Activated naive CD8-positive, alpha-beta T cell treated with anti-CD3 and anti-CD28 coated beads, Interleukin-2, amount 50 U/mL, for 24 hours (primary cell): ENCODE measurements at regions not wholly inside any gene's neighbourhood (a gene's known extent, or its start where the extent isn't known, plus 50 kb on each side); places are given as distances from the start of the nearest gene placed in this dataset.
"Not testable (repeated sequence)": the region's sequence is repeated elsewhere in the genome, so short reads cannot be mapped to it uniquely, and the experiment has no call there.

Experiments
- ATAC-seq: fragments of 150-1000 bp; cut with Tn5 transposase; one replicate; pipeline ENCODE4 v1.10.0; 2021
- DNase-seq: peaks from one replicate; pipeline ENCODE4 v3.0.0; 2021
- H3K27ac Mint-ChIP-seq: one replicate; pipeline ENCODE4 v1.8.0; 2021; ENCODE audit warnings: mild to moderate bottlenecking, mixed read lengths
- H3K27me3 Mint-ChIP-seq: one replicate; pipeline ENCODE4 v1.8.0; 2021; ENCODE audit warnings: mixed read lengths
- H3K36me3 Mint-ChIP-seq: one replicate; pipeline ENCODE4 v1.8.0; 2021; ENCODE audit warnings: low read depth, mixed read lengths
- H3K4me1 Mint-ChIP-seq: one replicate; pipeline ENCODE4 v1.8.0; 2021; ENCODE audit warnings: mixed read lengths
- H3K4me3 Mint-ChIP-seq: one replicate; pipeline ENCODE4 v1.8.0; 2021; ENCODE audit warnings: mild to moderate bottlenecking, moderate library complexity, mixed read lengths
- H3K9me3 Mint-ChIP-seq: one replicate; pipeline ENCODE4 v1.8.0; 2021; ENCODE audit warnings: mixed read lengths

DNA sequence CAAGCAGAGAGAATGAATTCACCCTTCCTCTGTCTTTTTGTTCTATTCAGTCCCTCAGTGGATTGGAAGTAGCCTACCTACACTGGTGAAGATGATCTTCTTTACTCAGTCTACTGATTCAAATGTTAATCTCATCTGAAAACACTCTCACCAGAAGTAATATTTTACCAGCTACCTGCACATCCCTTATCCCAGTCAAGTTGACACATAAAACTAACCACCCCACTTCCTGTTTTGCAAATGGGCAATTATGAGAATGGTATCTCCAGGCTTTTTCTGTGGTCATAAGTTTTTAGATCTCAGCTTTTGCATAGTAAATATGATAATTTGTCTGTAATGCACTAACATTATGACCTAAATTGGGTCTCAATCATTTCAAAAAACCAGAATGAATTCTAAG is 228.8 kb upstream of the ECI2 start:
- DNase-seq: no peak
- no peaks in the 10 kb centered on the region for H3K9me3 Mint-ChIP-seq
- peaks cover 2% of the 10 kb centered on the region for H3K4me1 Mint-ChIP-seq
- no peak for ATAC-seq
- H3K4me3 Mint-ChIP-seq: no peak overlapping the region
- H3K27me3 Mint-ChIP-seq: no peaks in the 10 kb centered on the region
- no peak overlapping the region for H3K27ac Mint-ChIP-seq
- no peaks in the 10 kb centered on the region for H3K36me3 Mint-ChIP-seq

DNA sequence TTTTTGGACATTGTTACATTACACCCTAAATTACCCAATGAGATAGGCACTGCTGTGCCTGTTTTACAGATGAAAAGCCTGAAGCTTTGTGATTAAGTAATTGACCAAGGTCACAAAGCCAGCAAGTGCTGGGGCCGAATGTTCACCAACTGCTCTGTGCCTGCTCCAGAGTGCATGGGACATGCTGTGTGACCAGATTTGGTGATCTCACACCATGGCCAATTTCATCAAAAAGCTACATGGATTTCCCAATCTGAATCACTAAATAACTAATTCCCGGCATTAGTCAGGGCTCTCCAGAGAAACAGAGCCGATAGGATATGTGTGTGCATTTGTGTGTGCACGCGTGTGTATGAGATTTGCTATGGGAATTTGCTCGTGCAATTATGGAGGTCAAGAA is 228.3 kb upstream of the ECI2 start:
- no peak for DNase-seq
- Mint-ChIP-seq H3K4me3 (no peak overlapping the region), H3K4me1 (peaks cover 2% of the 10 kb centered on the region), H3K36me3 (no peaks in the 10 kb centered on the region), H3K9me3 (no peaks in the 10 kb centered on the region), H3K27ac (no peak overlapping the region), H3K27me3 (no peaks in the 10 kb centered on the region)
- ATAC-seq: no peak

- H3K36me3 Mint-ChIP-seq: no peaks in the 10 kb centered on the region
- H3K27me3 Mint-ChIP-seq: peaks cover 3% of the 10 kb centered on the region
- no peak overlapping the region for H3K27ac Mint-ChIP-seq
- peaks cover 2% of the 10 kb centered on the region for H3K4me1 Mint-ChIP-seq
- no peak for ATAC-seq
- H3K4me3 Mint-ChIP-seq: no peak overlapping the region
- H3K9me3 Mint-ChIP-seq: peaks cover 4% of the 10 kb centered on the region
- DNase-seq: no peak
Observed at GRCh38 chr6:4362326-4362725, 227.0 kb upstream of the ECI2 start.

DNA sequence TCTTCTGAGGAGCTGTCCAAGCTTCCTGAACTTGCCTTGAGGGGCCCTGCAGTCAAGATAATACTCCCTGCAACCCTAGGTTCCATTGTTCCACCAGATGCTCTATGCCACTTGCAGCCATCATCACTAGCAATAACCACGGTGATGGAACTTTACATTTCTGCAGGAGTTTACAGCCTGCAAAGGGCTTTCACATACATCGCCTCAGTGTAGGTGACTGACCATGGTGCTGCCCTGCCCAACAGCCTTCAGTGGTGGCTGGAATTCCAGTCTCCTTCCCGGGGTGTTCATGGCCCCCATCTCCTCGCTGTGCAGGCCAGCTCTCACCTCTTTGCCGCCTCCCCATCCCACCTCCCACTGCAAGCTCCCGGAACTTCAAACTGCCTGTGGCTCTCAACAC is 225.5 kb upstream of the ECI2 start:
- H3K27me3 Mint-ChIP-seq: peaks cover 5% of the 10 kb centered on the region
- H3K27ac Mint-ChIP-seq: no peak overlapping the region
- DNase-seq: no peak
- H3K4me3 Mint-ChIP-seq: no peak overlapping the region
- H3K4me1 Mint-ChIP-seq: peaks cover 2% of the 10 kb centered on the region
- ATAC-seq: no peak
- no peaks in the 10 kb centered on the region for H3K36me3 Mint-ChIP-seq
- H3K9me3 Mint-ChIP-seq: peaks cover 5% of the 10 kb centered on the region

DNA sequence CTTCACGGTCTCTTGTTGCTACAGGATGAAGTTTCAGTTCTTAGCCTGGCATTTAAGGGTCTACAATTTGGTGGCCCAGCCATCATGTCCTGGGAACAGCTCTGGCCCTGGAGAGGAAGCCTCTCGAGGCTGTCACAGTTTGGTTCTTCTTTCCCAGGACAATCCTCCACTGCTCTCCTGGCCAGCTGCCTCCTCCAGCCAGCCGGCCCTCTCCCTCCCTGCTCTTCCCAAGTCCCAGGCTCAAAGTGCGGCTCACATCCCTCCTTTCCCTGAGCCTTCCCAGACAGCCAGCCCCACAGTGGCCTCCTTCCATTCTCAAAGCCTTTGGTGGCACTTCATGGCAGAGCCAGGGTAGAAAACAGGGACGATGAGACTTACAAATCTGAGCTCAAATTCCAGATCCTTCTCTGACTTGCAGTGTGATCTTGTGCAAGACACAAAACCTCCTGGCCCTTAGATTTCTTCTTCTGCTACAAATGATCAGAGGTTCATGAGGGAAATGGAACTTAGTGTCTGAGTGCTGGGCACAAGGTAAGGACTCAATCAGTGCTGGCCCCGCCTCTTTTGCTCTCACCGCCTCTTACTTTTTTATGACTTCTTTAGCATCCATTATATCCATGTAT is 223.8 kb upstream of the ECI2 start:
- H3K27me3 Mint-ChIP-seq: peaks cover 5% of the 10 kb centered on the region
- H3K4me3 Mint-ChIP-seq: no peak overlapping the region
- H3K9me3 Mint-ChIP-seq: peaks cover 5% of the 10 kb centered on the region
- H3K27ac Mint-ChIP-seq: no peak overlapping the region
- H3K4me1 Mint-ChIP-seq: peaks cover 2% of the 10 kb centered on the region
- no peaks in the 10 kb centered on the region for H3K36me3 Mint-ChIP-seq
- ATAC-seq: no peak
- no peak for DNase-seq

DNA sequence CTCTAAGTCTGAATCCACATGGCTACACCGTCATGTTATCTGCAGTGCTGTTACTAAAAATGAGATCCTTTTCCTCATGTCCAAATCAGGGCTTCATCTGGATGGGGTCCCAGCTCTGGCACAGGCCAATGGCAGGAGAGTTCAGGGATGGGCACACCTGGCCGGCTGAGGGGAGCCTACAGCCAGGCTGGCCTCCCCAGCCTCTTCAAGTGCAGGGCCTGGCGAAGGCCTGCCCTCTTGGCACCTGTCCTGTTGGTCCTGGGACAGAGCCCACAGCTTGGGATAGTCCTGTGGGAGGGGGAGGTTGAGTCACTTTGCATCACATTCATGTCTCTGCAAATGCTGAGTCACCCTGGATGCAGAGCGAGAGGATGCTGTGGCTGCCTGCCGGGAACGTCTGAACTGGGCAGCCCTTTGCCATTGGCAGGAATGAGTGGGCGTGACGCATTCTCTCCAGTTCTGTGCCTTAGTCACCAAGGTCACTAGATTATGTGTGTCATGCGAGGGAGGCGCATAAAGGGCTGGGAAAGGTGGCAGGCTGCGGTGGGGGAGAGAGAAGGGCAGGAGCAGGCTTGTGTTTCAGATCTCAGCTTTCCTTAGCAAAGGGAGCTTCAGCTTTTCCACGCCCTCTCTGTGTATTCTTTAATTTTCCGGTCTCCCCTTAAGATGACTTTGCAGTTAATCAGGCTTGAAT is 223.2 kb upstream of the ECI2 start:
- Mint-ChIP-seq H3K27ac (no peak overlapping the region), H3K4me3 (no peak overlapping the region), H3K36me3 (no peaks in the 10 kb centered on the region), H3K27me3 (peaks cover 9% of the 10 kb centered on the region), H3K9me3 (peaks cover 5% of the 10 kb centered on the region), H3K4me1 (no peaks in the 10 kb centered on the region)
- DNase-seq (peak; percentile 10), ATAC-seq (peak; percentile 65)

- not testable (repeated sequence) for H3K4me3 Mint-ChIP-seq, H3K27me3 Mint-ChIP-seq, H3K27ac Mint-ChIP-seq, H3K9me3 Mint-ChIP-seq, H3K36me3 Mint-ChIP-seq, DNase-seq, ATAC-seq, H3K4me1 Mint-ChIP-seq
Observed at GRCh38 chr6:4357660-4358152, 222.3 kb upstream of the ECI2 start.

DNA sequence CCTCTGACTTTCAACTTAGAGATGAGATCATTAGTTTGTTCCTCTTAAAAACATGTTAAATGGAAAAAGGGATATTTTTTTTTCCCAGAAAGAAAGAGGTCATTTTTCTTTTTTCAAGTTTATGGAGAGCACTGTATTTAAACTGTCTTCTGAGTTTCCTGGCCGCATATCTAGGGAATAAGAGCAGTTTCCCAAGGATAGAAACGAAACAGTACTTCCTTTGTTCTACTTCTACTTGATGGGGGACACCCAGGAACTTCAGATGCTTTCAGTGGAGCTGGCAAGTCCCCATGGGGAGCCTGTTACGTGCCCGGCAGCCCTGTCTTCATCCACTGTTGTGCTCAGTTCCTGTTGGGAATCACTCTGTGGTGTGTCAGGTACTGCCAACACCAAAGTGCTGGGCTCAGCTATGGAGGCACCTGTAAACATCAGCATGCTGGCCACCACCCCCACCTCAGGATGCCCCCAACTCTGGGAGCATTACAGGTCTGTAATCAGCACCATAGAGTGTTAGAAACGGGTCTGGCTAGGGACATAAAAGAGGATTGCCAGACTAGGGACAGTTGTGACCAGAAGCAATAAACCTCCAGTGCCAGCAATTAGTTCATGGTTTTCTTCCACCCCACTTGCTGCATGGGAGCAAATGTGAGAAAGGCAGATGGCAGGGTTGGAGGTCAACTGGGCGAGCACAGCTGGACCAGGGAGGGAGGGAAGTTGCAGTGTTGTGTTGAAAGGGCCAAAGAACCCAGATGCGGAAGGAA is 221.7 kb upstream of the ECI2 start:
- Mint-ChIP-seq H3K4me3 (no peak overlapping the region), H3K9me3 (peaks cover 5% of the 10 kb centered on the region), H3K36me3 (no peaks in the 10 kb centered on the region), H3K4me1 (no peaks in the 10 kb centered on the region), H3K27me3 (peaks cover 9% of the 10 kb centered on the region), H3K27ac (no peak overlapping the region)
- ATAC-seq (no peak), DNase-seq (no peak)

DNA sequence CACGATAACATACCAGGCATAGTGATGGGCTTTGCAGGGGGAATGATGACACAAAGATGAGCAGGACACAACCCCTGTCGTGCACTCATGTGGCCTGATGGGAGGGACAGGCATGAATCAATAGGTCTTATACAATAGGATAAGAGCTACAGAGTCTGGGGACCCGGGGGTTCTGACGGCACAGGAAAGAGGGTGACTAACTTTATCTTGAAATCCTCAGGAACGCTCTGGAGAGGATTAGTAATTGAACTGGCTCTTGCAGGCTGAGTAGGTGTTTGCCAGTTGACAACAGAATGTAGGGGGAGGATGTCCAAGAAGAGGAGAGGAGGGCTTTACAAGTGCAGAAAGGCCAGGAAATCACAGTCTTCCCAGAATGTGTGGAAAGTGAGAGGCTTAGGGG is 219.9 kb upstream of the ECI2 start:
- ATAC-seq: no peak
- Mint-ChIP-seq H3K9me3 (peaks cover 5% of the 10 kb centered on the region), H3K4me1 (no peaks in the 10 kb centered on the region), H3K27me3 (peaks cover 9% of the 10 kb centered on the region), H3K4me3 (no peak overlapping the region), H3K27ac (no peak overlapping the region), H3K36me3 (no peaks in the 10 kb centered on the region)
- DNase-seq: no peak

GRCh38 chr6:4354181-4354580 is 218.8 kb upstream of the ECI2 start:
- H3K27ac Mint-ChIP-seq: no peak overlapping the region
- H3K9me3 Mint-ChIP-seq: peaks cover 5% of the 10 kb centered on the region
- no peaks in the 10 kb centered on the region for H3K4me1 Mint-ChIP-seq
- H3K36me3 Mint-ChIP-seq: no peaks in the 10 kb centered on the region
- no peak for ATAC-seq
- H3K27me3 Mint-ChIP-seq: peaks cover 9% of the 10 kb centered on the region
- no peak overlapping the region for H3K4me3 Mint-ChIP-seq
- no peak for DNase-seq

DNA sequence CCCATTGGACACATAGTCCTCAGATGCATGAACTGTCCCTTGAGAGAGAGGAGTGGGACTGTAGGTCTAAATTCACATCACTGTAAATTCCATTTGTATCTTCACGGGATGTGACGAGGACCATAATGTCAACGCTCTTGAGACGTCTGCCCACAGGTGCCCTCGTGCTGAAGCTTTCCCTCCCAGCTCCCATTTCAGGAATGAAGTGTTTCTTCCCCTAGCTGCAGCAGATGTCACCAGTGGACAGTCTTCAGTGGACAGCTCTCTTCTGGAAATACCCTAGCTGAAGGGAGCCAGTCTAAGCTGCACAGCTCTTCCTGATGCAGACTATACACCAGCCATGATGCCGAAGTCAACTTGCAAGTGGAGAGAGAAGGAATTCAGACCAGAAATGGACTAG is 217.4 kb upstream of the ECI2 start:
- H3K4me3 Mint-ChIP-seq: no peak overlapping the region
- H3K36me3 Mint-ChIP-seq: no peaks in the 10 kb centered on the region
- H3K27ac Mint-ChIP-seq: no peak overlapping the region
- no peak for DNase-seq
- H3K4me1 Mint-ChIP-seq: no peaks in the 10 kb centered on the region
- no peak for ATAC-seq
- H3K9me3 Mint-ChIP-seq: peaks cover 5% of the 10 kb centered on the region
- H3K27me3 Mint-ChIP-seq: peaks cover 9% of the 10 kb centered on the region

GRCh38 chr6:4352322-4352669 is 216.9 kb upstream of the ECI2 start:
- Mint-ChIP-seq H3K9me3 (peaks cover under 1% of the 10 kb centered on the region), H3K4me1 (no peaks in the 10 kb centered on the region), H3K4me3 (no peak overlapping the region), H3K27me3 (peaks cover 6% of the 10 kb centered on the region), H3K36me3 (no peaks in the 10 kb centered on the region), H3K27ac (no peak overlapping the region)
- ATAC-seq (no peak), DNase-seq (no peak)

- DNase-seq (no peak), ATAC-seq (no peak)
- Mint-ChIP-seq H3K27ac (no peak overlapping the region), H3K27me3 (peaks cover 6% of the 10 kb centered on the region), H3K36me3 (no peaks in the 10 kb centered on the region), H3K4me3 (no peak overlapping the region), H3K9me3 (no peaks in the 10 kb centered on the region), H3K4me1 (no peaks in the 10 kb centered on the region)
Observed at GRCh38 chr6:4351520-4352321, 216.3 kb upstream of the ECI2 start.

- Mint-ChIP-seq H3K4me3 (no peak overlapping the region), H3K9me3 (no peaks in the 10 kb centered on the region), H3K4me1 (no peaks in the 10 kb centered on the region), H3K36me3 (no peaks in the 10 kb centered on the region), H3K27me3 (peaks cover 6% of the 10 kb centered on the region), H3K27ac (no peak overlapping the region)
- DNase-seq (no peak), ATAC-seq (no peak)
Observed at GRCh38 chr6:4350567-4351519, 215.5 kb upstream of the ECI2 start.
